ENCODE measurements at regions not wholly inside any gene's neighbourhood (a gene's known extent, or its start where the extent isn't known, plus 50 kb on each side); places are given as distances from the start of the nearest gene placed in this dataset.

DNA sequence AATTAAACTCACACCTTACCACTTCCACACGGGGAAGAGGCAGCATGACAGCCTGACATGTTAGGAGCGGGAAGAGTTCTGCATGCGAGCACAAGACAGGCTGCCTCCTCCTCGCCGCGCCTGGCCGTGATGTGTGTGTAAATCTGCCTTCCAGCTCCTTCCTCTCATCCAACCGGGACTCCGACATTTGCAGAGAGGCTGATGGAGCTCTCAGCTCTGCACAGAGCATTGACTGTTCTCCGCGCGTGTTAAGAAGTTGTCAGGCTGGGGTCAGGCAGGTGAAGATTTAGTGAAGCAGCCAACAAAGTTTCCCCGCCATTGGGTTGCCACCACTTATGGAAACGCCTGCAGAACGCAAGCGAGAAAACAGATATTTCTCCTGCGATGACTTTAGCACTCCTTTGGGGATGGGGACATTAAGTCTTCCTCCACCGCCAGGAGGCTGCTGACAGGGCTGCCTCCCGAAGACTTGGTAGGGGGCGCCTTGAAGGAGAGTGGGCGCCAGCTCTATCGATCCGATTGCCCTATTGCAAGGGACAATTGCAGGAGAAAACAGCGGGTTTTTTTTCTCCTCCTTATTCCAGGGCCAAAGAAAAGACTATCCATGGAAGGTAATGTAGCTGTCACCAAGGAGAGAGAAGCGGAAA is 213.9 kb upstream of the TSHZ3 start:
- TF ChIP-seq, protein P1, sequence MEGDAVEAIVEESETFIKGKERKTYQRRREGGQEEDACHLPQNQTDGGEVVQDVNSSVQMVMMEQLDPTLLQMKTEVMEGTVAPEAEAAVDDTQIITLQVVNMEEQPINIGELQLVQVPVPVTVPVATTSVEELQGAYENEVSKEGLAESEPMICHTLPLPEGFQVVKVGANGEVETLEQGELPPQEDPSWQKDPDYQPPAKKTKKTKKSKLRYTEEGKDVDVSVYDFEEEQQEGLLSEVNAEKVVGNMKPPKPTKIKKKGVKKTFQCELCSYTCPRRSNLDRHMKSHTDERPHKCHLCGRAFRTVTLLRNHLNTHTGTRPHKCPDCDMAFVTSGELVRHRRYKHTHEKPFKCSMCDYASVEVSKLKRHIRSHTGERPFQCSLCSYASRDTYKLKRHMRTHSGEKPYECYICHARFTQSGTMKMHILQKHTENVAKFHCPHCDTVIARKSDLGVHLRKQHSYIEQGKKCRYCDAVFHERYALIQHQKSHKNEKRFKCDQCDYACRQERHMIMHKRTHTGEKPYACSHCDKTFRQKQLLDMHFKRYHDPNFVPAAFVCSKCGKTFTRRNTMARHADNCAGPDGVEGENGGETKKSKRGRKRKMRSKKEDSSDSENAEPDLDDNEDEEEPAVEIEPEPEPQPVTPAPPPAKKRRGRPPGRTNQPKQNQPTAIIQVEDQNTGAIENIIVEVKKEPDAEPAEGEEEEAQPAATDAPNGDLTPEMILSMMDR (IDR thresholded peaks at IDR 0.05) = no peak
- no peak for TF ChIP-seq POLR2A (IDR thresholded peaks at IDR 0.05)
